Renal pelvis (tissue), 1 donor: ENCODE measurements at regions not wholly inside any gene's neighbourhood (a gene's known extent, or its start where the extent isn't known, plus 50 kb on each side); places are given as distances from the start of the nearest gene placed in this dataset.

Experiments used
- DNase-seq: peaks from one replicate; pipeline ENCODE4 v3.0.0-alpha.2; 2013

GRCh38 chr4:108331905-108332632 lies 163.3 kb upstream of the LEF1 start:
- DNase-seq, result no peak

DNA sequence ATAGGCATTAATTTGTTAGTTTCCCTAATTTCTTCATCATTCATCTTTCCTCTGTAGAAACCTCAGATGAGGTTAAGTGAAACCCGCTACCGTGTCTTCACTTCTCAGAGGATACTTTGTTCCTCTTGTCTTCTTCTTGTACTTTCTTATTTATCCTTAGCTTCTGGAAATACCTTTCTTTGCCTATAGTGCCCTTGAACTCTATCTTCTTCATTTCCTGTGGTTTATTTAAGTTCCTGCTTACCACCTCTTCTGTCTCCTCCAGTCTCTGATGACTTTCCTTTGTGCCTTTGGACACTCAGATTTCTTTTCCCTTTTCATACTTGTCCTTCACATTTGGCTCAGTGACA lies 159.6 kb upstream of the LEF1 start:
- no peak for DNase-seq

DNA sequence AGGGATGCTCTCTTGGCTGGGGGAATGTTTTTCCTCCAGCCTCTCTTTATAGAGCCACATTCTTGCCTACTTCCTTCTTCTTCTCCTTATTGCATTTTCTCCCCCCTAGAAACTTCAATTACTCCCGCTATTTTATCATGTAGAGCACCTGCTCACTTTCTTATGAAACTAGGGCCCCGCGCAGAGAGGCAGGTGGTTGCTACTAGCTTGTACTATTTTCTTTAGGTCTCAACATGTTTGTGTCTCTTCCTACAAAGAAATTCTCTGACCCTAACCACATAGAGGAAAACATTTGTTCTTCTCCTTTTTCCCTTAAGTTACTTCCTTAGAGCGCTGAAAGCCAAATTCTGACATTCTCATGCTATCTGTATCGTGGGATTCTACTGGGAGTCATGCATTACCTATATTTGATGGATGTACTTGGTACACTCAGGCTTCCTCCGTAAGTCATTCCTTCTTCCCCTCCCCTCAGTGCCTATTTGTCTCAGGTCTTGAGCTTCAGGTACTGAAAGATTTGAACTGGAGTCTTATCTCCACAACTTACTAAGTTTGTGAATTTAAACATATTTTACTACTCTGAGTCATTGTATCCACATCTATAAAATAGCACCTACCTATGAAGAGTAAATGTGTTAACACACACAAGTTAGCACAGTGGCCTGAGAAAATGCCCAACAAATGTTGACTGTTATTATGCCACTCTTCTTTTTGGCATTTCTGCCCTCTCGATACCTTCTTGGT lies 159.1 kb upstream of the LEF1 start:
- no peak for DNase-seq

DNA sequence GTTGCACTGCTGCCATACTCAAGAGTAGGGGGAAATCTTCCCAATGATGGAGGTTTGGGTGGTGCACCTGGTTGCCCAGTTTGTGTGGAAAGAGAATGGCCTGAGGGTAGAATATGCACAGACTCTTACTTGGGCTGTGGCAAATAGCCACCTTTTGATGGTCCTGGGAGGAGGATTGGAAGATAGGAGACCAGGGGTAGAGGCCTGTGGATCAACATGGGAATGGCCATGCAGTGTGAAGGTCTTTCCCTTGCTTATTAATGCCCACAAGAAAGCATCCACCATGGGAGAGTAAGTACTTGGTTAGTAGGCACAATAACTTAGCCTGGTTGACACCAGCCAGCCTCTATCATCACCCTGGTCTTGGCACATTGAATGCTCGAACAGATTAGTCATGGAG lies 156.8 kb upstream of the LEF1 start:
- DNase-seq, result no peak

DNA sequence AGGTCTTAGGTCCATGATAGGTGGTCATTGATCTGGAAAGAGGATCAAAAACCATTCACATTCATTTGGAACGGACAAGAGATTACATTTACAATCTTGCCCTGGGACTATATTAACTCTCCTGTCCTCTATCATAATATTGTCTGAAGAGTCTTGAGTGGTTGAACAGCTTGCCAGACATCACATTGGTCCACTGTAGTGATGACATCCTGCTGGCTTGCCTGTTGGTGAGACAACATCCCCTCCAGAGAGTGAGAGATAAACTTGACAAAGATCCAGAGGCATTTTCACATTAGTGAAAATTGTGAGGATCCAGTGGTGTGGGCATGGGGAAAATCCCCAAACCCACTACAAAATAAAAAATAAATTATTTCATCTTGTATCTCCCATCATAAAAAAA lies 155.7 kb upstream of the LEF1 start:
- DNase-seq, result no peak

DNA sequence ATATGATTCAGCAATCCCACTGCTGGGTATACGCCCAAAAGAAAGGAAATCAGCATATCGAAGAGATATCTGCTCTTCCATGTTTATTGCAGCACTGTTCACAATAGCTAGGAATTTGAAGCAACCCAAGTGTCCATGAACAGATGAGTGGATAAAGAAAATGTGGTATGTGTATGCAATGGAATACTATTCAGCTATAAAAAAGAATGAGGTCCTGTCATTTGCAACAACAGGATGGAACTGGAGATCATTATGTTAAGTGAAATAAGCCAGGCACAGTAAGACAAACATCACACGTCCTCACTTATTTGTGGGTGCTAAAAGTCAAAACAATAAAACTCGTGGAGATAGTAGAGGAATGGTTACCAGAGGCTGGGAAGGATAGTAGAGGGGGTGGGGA lies 153.8 kb upstream of the LEF1 start:
- DNase-seq, result no peak

- no peak for DNase-seq
These were observed 151.3 kb upstream of the LEF1 start for GRCh38 chr4:108320061-108320460.

GRCh38 chr4:108317377-108317776 lies 148.6 kb upstream of the LEF1 start:
- DNase-seq, result no peak

DNA sequence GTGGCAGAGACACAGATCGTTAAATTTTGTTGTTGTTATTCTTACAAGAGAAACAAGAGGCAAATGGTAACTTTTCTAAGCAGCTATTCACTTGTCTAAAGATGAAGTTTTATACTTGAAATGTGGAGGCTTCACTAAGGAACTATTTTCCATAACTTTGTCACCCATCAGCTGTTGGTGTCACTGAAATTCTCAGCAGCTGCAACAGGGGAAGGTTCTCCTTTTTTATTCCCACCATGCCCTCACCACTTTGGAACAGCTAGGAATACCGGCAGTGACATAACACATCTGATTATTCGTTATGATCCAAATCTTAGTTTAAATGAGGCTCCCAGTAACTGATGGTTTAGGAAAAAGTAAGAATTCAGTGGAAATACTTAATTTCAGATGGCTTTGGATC lies 147.0 kb upstream of the LEF1 start:
- no peak for DNase-seq

DNA sequence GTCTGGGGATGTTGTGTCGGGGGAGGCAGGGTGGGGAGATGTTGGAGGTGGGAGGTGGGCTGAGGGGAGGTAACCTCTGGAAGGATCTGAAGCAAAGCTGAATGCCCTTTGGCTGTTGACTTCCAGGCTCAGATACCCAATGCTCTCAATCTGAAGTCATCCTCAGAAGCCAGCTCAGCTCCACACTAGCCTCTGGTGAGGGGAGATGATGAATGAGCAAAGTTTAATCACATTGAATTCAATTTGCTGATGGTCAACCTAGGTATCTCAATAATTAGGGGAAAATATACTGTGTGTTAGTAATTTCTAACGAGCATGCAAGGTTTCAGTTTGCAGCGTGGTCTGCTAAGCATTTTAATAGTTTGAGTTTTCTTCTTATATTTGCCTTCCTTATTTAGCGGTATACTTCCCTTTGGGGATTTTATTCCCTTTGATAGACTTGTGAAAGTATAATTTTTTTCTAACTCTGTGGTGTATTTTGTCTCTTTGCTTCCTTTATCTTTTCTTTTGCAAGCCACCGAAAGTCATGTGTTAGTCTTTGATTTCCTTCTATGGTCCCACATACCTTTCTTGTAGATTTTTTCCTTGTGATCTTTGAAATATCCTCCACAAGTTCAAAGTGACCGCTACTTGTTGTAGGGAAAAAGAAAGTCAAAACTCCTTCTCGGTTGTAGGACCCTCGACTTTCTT lies 146.3 kb upstream of the LEF1 start:
- no peak for DNase-seq

GRCh38 chr4:108313546-108314339 lies 145.0 kb upstream of the LEF1 start:
- no peak for DNase-seq

- DNase-seq, result no peak
These were observed 142.6 kb upstream of the LEF1 start for GRCh38 chr4:108311313-108311712.

GRCh38 chr4:108303488-108304177 lies 134.9 kb upstream of the LEF1 start:
- DNase-seq, result no peak

- DNase-seq, result no peak
These were observed 133.0 kb upstream of the LEF1 start for GRCh38 chr4:108301545-108302251.

DNA sequence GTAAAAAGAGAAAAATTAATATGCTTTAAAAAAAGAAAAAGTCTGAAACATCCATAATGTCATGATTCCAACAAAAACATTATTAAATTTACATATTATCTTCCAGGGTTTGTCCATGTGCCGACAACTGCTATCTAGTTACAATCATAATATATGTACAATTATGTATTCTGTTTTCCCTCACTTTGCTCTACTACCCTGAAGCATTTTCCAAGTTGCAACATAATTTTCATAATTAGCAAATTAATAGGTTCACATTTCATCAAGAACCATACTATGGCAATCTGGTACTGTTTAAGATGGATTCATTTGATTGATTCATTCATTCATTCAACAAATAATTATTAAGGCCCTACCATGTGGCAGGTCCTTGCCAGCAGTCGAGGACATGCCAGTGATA lies 128.9 kb upstream of the LEF1 start:
- DNase-seq, result no peak

- no peak for DNase-seq
These were observed 123.5 kb upstream of the LEF1 start for GRCh38 chr4:108292229-108292628.

DNA sequence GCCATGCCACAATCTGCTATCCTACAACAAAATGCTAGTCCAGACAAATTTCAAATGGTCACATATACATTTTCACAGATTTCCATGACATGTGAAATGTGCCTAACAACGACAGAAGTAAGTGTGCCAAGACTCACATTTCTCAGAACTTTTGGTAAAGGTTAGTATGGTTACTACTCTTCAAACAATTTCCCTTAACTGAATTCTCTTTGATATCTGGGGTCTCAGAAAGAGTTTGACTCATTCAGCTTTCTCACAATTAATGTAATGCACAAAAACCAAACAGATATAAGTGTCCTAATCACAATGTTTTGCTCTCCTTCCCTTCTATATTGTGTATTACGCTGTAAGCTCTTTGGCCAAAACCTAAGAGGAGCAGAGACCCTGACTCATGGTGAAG lies 122.4 kb upstream of the LEF1 start:
- DNase-seq, result no peak

- DNase-seq, result no peak
These were observed 119.2 kb upstream of the LEF1 start for GRCh38 chr4:108287834-108288413.

DNA sequence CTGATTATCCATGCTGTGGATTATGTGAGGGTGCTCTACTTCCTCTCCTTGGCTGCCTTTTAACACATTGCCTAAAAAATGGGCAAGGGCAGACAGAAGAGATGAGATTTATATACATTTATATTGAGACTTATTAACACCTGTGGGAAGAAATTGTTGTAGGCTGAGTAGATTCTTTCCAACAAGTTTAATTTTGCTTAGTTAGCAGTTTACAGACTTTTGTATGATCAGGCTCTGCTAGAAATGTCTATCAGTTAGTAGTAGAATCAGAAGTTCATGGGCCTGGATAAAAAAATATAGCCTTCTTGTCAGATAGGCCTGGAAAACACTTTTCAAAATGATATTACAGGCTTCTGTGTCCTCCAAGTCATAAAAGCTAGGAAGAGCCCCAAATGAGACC lies 111.3 kb upstream of the LEF1 start:
- no peak for DNase-seq

- DNase-seq, result no peak
These were observed 108.0 kb upstream of the LEF1 start for GRCh38 chr4:108276690-108277089.

DNA sequence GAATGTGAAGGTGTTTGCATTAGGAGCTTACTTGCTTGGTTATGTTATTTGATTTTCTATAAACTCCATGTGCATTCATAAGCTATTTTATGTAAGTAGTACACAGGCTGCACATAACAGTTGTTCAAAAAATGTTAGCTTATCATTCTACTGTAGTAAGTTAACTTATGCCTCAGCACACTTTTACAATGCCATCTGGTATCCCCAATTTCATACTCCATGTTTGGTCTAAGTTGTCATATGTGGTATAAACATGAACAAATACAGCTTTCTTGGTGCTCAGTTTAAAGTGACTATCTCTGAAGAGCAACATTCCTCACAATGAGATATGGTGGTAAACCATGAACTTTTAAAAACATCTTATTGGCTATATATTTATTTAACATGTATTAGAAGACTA lies 104.3 kb upstream of the LEF1 start:
- no peak for DNase-seq
